SK-N-MC (cell line): ENCODE measurements at regions not wholly inside any gene's neighbourhood (a gene's known extent, or its start where the extent isn't known, plus 50 kb on each side); places are given as distances from the start of the nearest gene placed in this dataset.
"Not testable (repeated sequence)": the region's sequence is repeated elsewhere in the genome, so short reads cannot be mapped to it uniquely, and the experiment has no call there.

Source experiments
- DNase-seq: peaks from one replicate; pipeline ENCODE4 v3.0.0-alpha.2; 2011; ENCODE audit warnings: low read depth, low spot score
- H3K27ac ChIP-seq: fragments of 200-600 bp; sonication (generic); 2 replicates; pipeline ENCODE4 v1.5.1; 2016; ENCODE audit warnings: mixed run types
- H3K36me3 ChIP-seq: fragments of 200-600 bp; sonication (generic); 2 replicates; pipeline ENCODE4 v1.6.1; 2017; ENCODE audit warnings: antibody characterized with exemption, low read length, mixed read lengths; ENCODE audit not compliant: insufficient read depth
- H3K4me3 ChIP-seq: fragments of 200-600 bp; sonication (generic); 2 replicates; pipeline ENCODE4 v1.5.1; 2016
- H3K9ac ChIP-seq: fragments of 200-600 bp; sonication (generic); 2 replicates; pipeline ENCODE4 v1.8.0; 2017; ENCODE audit warnings: mixed run types, mixed read lengths; ENCODE audit not compliant: insufficient read length
- H3K9me3 ChIP-seq: fragments of 200-600 bp; sonication (generic); 2 replicates; pipeline ENCODE4 v1.6.1; 2017; ENCODE audit warnings: low read depth, mild to moderate bottlenecking, antibody characterized with exemption, low read length, moderate library complexity, mixed read lengths

DNA sequence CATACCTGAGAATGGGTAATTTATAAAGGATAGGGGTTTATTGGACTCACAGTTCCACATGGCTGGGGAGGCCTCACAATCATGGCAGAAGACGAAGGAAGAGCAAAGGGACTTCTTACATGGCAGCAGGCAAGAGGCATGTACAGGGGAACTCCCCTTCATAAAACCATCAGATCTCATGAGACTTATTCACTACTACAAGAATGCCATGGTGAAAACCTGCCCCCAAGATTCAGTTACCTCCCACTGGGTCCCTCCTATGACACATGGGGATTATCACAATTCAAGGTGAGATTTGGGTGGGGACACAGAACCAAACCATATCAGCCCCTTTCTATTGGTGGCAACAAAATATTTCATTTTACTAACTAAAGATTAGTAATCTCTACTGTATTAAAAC, 204.1 kb upstream of the PLGLB2 start:
- not testable (repeated sequence) for H3K36me3 ChIP-seq, H3K9me3 ChIP-seq, DNase-seq, H3K4me3 ChIP-seq, H3K9ac ChIP-seq, H3K27ac ChIP-seq

DNA sequence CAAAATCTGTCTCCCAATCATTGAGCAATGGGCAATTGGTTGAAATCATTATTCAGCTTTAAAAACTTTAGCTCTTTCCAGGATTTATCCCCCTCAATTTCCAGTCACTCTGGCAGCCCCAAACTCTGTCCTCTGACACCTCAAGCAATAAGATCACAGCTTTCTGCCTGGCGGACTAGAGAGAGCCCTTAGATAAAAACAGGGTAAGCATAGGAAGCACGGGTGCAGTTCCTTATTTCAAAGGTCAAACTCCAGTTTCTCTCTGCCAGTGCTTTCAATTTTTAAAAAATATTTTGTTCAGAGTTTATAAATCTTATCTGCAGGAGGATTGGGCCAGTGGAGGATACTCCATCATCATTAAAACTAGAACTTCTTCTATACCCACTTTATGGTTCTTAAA, 200.8 kb upstream of the PLGLB2 start:
- not testable (repeated sequence) for H3K4me3 ChIP-seq, H3K36me3 ChIP-seq, DNase-seq, H3K9me3 ChIP-seq, H3K9ac ChIP-seq, H3K27ac ChIP-seq

DNA sequence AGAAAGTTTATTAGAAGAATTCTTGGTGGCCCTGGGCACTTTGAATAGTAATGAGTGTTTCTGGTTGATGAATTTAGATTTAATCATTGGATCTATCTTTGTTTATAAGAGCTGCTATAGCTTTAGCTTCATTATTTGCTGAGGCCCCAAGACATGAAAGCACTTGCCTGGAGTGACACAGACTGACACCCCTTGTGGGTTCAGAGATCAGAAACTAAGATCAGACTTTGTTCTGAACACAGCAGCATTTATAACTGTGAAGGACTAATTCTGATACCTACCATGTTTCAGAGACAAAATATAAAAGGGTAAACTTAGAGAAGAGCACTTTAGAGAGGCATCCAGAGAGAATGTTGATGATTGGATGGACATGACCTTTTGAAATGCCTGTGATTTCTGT, 199.9 kb upstream of the PLGLB2 start:
- DNase-seq, H3K27ac ChIP-seq: not testable (repeated sequence)

GRCh38 chr2:87548681-87549536, 199.0 kb upstream of the PLGLB2 start:
- not testable (repeated sequence) for DNase-seq, H3K27ac ChIP-seq

More for the DNA sequence above, 199.9 kb upstream of the PLGLB2 start:
- not testable (repeated sequence) for H3K9ac ChIP-seq, H3K9me3 ChIP-seq, H3K4me3 ChIP-seq, H3K36me3 ChIP-seq

DNA sequence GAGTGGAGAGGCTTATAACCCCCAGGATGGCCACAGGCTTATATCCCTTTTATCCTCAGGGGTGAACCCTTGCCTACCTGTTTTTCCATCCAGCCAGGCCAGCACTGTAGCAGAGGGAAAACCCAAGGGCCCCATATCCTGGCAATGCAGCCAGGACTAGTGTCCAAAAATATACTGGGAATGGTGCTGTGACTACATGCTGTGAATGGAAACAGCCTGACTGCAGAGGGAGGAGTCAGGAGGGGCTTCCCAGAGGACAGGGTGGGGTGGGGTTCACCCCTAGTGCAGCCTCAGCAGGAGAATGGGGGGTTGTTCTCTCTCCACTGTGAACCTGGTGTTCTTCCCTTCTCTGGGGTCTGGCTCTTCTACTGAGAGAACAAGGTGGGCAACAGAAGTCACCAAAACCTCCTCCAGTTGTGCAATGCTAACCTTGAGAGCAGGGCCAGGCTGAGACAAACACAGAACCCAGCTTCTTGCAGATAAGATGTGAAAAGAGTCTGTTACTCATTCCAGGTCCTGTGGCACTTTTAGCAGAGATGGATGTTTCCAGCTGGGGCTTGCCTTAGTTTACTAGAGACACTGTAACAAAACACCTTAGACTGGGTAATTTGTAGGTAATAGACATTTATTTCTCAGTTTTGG, 198.2 kb upstream of the PLGLB2 start:
- not testable (repeated sequence) for H3K4me3 ChIP-seq, H3K27ac ChIP-seq, H3K9ac ChIP-seq, H3K9me3 ChIP-seq, H3K36me3 ChIP-seq, DNase-seq

More at GRCh38 chr2:87548681-87549536, 199.0 kb upstream of the PLGLB2 start:
- H3K4me3 ChIP-seq, H3K9ac ChIP-seq, H3K36me3 ChIP-seq, H3K9me3 ChIP-seq: not testable (repeated sequence)

GRCh38 chr2:87554678-87555077, 193.2 kb upstream of the PLGLB2 start:
- not testable (repeated sequence) for H3K9ac ChIP-seq, H3K27ac ChIP-seq, DNase-seq, H3K36me3 ChIP-seq, H3K4me3 ChIP-seq, H3K9me3 ChIP-seq

- DNase-seq, H3K4me3 ChIP-seq, H3K36me3 ChIP-seq, H3K9ac ChIP-seq, H3K27ac ChIP-seq, H3K9me3 ChIP-seq: not testable (repeated sequence)
These were observed 192.8 kb upstream of the PLGLB2 start for GRCh38 chr2:87555082-87555481.

DNA sequence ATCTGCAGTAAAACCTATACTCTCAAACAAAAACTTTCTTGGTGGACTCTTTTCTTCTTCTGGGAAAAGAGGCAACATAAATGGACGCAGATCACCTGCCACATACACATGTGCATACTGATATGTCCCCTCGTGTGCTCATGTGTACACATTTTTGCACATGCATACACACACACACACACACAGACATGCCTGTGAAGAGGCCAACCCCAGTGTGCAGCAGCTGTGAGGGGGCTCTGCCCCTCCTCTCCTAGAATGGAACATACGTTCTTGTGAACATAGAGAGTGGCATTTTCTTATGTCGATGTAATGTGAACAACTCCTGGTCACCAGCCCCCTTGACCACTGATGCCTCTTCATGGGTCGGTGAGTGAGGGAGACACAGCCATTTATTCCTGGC, 188.9 kb upstream of the PLGLB2 start:
- not testable (repeated sequence) for H3K36me3 ChIP-seq, DNase-seq, H3K9me3 ChIP-seq, H3K27ac ChIP-seq, H3K4me3 ChIP-seq, H3K9ac ChIP-seq

GRCh38 chr2:87559735-87560134, 188.2 kb upstream of the PLGLB2 start:
- not testable (repeated sequence) for H3K4me3 ChIP-seq, H3K9ac ChIP-seq, H3K36me3 ChIP-seq, DNase-seq, H3K9me3 ChIP-seq, H3K27ac ChIP-seq

GRCh38 chr2:87565116-87565515, 182.8 kb upstream of the PLGLB2 start:
- not testable (repeated sequence) for H3K9me3 ChIP-seq, H3K9ac ChIP-seq, H3K36me3 ChIP-seq, H3K27ac ChIP-seq, H3K4me3 ChIP-seq, DNase-seq

DNA sequence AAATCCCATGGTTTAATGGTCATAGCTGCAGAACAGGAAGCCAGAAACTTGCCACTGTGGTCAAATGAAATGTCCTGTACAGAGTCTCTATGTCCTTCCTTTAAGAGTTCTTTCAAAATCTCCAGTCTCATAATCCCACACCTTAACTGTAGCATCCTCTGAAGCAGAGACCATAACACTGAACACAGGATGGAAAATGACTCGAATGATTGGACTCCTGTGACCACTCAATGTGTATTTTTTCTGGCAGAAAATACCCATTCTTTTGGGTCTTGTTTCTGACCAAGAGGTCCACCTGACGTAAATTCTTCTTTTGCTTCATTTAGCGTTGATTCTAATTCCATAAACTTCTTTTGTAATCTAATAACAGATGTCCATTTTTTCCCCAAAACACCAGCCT, 181.4 kb upstream of the PLGLB2 start:
- H3K9me3 ChIP-seq, H3K9ac ChIP-seq, H3K36me3 ChIP-seq, H3K27ac ChIP-seq, H3K4me3 ChIP-seq, DNase-seq: not testable (repeated sequence)

DNA sequence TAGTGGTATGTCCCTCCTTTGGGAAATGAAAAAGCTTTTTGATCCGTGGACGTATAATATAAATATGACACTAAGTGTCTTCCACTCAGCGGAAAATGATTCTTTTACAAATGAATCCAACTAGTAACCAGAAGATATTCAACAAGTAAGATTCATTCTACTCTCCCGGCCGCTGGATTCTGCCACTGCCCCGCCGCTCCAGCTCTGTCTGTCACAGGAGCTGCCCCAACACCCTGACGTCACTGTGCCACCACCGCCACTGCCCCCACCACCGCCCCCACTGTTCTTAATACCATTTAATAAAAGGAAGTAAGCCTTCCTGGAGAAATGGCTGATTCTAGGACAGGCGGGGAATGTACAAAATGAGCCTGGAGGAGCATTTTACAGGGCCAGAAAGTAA, 180.8 kb upstream of the PLGLB2 start:
- not testable (repeated sequence) for DNase-seq, H3K36me3 ChIP-seq, H3K27ac ChIP-seq, H3K9ac ChIP-seq, H3K9me3 ChIP-seq, H3K4me3 ChIP-seq

GRCh38 chr2:87567912-87568311, 180.0 kb upstream of the PLGLB2 start:
- DNase-seq, H3K9me3 ChIP-seq, H3K27ac ChIP-seq, H3K4me3 ChIP-seq, H3K9ac ChIP-seq, H3K36me3 ChIP-seq: not testable (repeated sequence)

- not testable (repeated sequence) for H3K9me3 ChIP-seq, H3K36me3 ChIP-seq, H3K4me3 ChIP-seq, DNase-seq, H3K9ac ChIP-seq, H3K27ac ChIP-seq
These were observed 179.2 kb upstream of the PLGLB2 start for GRCh38 chr2:87568554-87569278.
